A673 (cell line): ENCODE measurements at regions not wholly inside any gene's neighbourhood (a gene's known extent, or its start where the extent isn't known, plus 50 kb on each side); places are given as distances from the start of the nearest gene placed in this dataset.

ENCODE experiments used
- CTCF ChIP-seq: fragments of 300-800, 200-600 bp; sonication (generic); conservative IDR thresholded peaks from 2 replicates; pipeline ENCODE4 v1.5.1; 2017; ENCODE audit warnings: low read depth, mild to moderate bottlenecking, antibody characterized with exemption, low read length, moderate library complexity, mixed read lengths
- EZH2 ChIP-seq: fragments of 200-600 bp; sonication (generic); IDR thresholded peaks from 2 replicates; pipeline ENCODE4 v1.6.1; 2017; ENCODE audit warnings: borderline replicate concordance, low read depth, mild to moderate bottlenecking, mixed read lengths, antibody characterized with exemption, low read length; ENCODE audit not compliant: poor library complexity, severe bottlenecking

GRCh38 chr12:98096436-98096835, 419.0 kb upstream of the TMPO start:
- TF ChIP-seq CTCF (no peak), EZH2 (no peak)
